AG09319 (cell line): ENCODE measurements at regions not wholly inside any gene's neighbourhood (a gene's known extent, or its start where the extent isn't known, plus 50 kb on each side); places are given as distances from the start of the nearest gene placed in this dataset.

Experiments
- DNase-seq: peaks from one replicate; pipeline ENCODE4 v3.0.0-alpha.2; 2010; ENCODE audit warnings: low read depth; ENCODE audit errors: extremely low read depth
- TF ChIP-seq, protein P1 (sequence below): IDR thresholded peaks from 2 replicates; pipeline ENCODE4 v1.5.1; 2011; ENCODE audit warnings: low read depth, mild to moderate bottlenecking, inconsistent platforms, low read length, moderate library complexity

GRCh38 chr14:87109271-87109670 lies 883.7 kb downstream of the GALC start:
- no peak for DNase-seq
- TF ChIP-seq, protein P1, sequence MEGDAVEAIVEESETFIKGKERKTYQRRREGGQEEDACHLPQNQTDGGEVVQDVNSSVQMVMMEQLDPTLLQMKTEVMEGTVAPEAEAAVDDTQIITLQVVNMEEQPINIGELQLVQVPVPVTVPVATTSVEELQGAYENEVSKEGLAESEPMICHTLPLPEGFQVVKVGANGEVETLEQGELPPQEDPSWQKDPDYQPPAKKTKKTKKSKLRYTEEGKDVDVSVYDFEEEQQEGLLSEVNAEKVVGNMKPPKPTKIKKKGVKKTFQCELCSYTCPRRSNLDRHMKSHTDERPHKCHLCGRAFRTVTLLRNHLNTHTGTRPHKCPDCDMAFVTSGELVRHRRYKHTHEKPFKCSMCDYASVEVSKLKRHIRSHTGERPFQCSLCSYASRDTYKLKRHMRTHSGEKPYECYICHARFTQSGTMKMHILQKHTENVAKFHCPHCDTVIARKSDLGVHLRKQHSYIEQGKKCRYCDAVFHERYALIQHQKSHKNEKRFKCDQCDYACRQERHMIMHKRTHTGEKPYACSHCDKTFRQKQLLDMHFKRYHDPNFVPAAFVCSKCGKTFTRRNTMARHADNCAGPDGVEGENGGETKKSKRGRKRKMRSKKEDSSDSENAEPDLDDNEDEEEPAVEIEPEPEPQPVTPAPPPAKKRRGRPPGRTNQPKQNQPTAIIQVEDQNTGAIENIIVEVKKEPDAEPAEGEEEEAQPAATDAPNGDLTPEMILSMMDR: no peak

GRCh38 chr14:87108726-87109125 lies 884.3 kb downstream of the GALC start:
- TF ChIP-seq, protein P1: no peak
- peak; percentile 2 for DNase-seq

DNA sequence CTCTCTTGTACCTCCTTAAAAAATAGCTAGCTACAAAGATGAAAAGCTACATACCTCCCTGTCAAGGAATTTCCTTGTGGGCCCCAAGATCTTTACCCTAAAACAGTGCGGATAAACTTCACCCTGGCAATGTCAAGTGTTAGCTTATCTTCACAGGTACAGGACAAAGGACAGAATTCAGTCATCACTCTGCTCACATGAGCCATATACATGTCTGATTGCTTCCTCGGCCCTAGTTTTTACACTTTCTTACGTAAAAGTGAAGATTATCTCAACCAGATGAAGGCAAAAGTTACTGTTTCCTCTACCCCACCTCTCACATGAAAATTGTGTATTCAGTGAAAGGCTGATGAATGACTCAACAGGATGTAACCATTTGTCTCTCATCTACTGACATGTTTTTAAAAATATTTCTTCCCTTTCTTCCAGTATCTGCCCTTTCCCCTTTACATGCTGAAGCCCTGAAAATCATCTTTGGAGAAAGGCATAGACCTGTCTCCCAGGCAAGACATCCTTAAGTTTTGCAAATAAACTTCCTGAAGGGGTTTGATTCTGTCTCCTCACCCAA lies 890.1 kb downstream of the GALC start:
- TF ChIP-seq, protein P1: no peak

DNA sequence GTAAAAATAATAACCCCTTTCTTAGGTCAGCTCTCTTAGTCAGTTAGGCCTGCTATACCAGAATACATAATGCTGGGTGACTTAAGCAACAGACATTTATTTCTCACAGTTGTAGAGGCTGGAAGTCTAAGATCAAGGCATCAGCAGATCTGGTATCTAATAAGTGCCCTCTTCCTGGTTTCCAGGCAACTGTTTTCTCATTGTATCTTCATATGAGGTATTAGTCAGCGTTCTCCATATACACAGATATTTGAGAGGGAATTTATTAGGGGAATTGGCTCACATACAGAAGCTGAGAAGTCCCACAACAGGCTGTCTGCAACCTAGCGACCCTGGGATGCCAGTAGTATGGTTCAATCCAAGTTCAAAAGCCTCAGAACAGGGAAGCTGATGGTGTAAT lies 896.0 kb downstream of the GALC start:
- no peak for DNase-seq
- TF ChIP-seq, protein P1: no peak

More for the DNA sequence above, 890.1 kb downstream of the GALC start:
- no peak for DNase-seq

DNA sequence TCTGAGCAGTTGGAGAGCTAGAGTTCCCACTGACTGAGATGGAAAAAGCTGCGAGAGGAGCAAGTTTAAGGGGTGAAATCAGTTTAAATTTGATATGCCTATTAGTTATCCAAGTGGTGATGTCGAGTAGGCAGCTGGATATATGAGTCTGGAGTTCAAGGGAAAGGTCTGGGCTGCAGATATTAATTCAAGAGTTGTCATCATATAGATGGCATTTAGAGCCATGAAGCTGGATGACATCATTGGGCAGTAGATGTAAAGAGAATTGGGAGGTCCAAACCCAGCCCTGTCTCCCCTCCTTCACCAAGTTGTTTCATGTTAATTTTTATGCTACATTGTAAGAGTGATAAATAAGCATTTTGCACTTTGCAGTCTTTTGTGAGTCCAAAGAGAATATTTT lies 898.1 kb downstream of the GALC start:
- TF ChIP-seq, protein P1: no peak
- DNase-seq: no peak

GRCh38 chr14:87088588-87088987 lies 904.4 kb downstream of the GALC start:
- TF ChIP-seq, protein P1: no peak

DNA sequence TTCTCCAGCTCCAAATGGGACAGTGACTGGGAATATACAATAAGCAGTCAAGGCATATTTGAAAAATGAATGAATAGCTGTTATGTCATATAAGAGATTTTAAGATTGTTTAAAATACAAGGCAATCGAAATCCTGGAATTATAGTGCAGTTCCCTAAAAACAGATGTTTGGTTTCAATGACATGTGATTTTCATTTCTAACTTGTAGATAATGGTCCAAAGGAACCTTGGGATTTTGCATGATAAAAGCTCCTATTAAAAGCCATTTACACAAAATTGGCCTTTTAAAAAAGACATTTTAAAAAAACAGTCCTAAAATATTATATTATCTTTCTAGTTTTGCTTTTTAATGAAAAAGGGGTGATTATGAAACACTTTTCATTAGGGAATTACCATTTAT lies 905.1 kb downstream of the GALC start:
- no peak for DNase-seq
- TF ChIP-seq, protein P1: no peak

More at GRCh38 chr14:87088588-87088987, 904.4 kb downstream of the GALC start:
- no peak for DNase-seq
